Activated CD4-positive, alpha-beta T cell treated with anti-CD3 and anti-CD28 coated beads, Interleukin-2, Interleukin-6, amounts not matched to agents 100 ng/mL and 50 ng/mL, durations not matched to agents 16 hours and 8 hours (primary cell): ENCODE measurements at regions not wholly inside any gene's neighbourhood (a gene's known extent, or its start where the extent isn't known, plus 50 kb on each side); places are given as distances from the start of the nearest gene placed in this dataset.
"Not testable (repeated sequence)": the region's sequence is repeated elsewhere in the genome, so short reads cannot be mapped to it uniquely, and the experiment has no call there.

ENCODE experiments used
- DNase-seq: peaks from one replicate; pipeline ENCODE4 v3.0.0-alpha.2; 2020

DNA sequence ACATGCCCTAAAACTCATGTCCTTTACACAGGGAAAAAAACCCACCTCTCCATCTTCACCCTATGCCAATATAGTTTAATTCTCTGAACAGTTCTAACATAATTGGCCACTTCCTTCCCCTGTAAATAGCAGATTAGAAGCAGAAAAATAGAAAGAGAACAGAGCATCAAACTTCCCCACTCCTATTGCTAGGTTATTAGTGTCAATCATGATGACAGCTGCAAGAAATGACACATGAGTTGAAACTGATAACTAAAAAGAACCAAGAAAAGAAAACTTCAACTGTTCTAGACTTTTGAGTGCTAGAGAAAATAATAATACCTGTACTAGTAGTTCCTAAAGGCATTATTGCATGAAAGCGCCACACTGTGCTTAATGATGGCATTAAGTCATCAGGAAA lies 284.5 kb upstream of the TRPC5 start:
- DNase-seq = no peak

DNA sequence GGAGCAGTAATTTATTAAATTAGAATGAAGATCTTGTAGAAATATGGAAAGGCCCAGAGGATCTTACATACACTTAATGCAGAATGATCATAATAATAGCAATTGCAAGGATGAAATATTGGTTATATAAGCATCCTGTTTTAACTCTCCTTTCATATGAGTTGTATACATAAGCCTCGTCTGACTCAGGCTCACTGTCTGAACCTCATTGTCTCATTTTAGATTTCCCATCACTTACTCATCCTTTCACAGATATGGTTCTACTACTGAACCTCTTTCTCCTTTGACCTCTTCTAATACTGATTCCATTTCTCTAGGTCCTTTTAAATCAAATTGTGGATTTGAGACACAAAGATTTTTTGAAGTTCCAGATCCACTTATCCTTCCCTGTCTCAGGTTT lies 277.3 kb upstream of the TRPC5 start:
- no peak for DNase-seq

GRCh38 chrX:112355931-112356330 lies 273.4 kb upstream of the TRPC5 start:
- DNase-seq = no peak

GRCh38 chrX:112341598-112341997 lies 259.0 kb upstream of the TRPC5 start:
- DNase-seq = no peak

DNA sequence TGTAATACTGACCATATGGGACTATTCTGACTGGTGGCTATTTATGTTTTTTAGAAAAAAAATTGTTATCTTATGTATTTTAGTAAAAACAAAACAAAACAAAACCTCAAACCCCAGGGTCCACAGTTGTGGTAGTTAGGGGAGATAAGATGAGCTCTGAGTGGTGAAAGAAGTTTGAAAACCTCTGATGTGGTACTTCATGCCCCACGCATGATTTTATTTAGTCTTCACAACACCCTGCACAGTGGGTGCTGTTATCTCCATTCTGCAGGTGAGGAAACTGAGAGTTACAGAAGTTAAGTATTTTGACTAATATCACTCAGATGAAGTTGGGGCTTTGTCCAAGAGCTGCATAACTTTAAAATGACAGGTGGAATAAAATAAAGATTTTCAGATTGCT lies 230.6 kb upstream of the TRPC5 start:
- no peak for DNase-seq

- DNase-seq = no peak
Observed at GRCh38 chrX:112306027-112306426, 223.5 kb upstream of the TRPC5 start.

DNA sequence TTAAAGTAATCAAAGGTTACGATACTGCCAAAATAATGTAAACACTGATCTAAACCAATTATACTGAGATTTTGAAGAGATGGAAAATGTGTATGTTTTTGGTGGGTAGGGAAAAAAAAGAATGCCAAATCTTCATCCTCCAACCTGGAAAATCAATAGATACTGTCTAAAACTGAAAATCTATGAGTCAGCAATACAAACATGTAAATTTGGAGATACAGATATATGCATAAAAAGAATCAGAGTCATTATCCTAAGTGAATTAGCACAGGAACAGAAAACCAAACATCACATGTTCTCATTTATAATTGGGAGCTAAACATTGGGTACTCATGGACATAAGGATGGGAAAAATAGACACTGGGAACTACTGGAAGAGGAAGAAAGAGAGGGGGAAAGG lies 197.4 kb upstream of the TRPC5 start:
- no peak for DNase-seq

DNA sequence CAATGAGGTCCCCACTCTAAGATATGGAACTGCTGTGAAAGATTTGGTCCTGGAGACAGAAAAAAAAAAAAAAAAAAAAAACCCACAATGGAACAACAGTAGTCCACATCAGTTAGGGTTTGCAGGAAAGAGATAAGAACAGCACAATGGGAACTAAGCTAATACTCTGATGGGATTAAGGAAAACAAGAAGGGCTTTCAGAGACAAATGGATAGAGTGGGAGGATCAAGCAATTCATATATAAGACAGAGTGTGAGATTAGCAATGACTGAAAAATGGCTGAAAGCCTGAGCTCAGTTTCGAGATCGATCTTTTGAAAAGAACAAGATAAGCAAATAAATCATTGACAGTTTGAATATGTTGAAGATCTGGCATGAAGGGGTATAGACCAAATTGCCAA lies 188.4 kb upstream of the TRPC5 start:
- no peak for DNase-seq

GRCh38 chrX:112266136-112266535 lies 183.6 kb upstream of the TRPC5 start:
- DNase-seq = no peak

DNA sequence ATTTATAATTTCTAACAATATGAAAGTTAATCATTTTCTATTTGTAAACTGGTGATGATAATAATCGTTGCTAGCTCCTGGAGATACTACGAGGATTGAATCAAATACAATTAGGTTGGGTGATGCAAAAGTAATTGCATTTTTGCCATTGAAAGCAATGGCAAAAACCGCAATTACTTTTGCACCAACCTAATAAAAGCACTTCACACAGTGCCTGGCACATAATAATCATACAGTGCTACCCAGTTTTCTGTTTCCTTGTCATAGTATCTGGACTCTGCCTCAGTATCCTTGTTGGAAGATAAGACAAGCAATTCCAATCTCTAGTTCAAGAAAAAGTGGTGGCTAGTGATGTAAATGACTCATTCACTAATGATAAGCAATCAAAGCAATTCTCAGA lies 176.8 kb upstream of the TRPC5 start:
- DNase-seq = no peak

GRCh38 chrX:112254896-112255295 lies 172.3 kb upstream of the TRPC5 start:
- DNase-seq = no peak

DNA sequence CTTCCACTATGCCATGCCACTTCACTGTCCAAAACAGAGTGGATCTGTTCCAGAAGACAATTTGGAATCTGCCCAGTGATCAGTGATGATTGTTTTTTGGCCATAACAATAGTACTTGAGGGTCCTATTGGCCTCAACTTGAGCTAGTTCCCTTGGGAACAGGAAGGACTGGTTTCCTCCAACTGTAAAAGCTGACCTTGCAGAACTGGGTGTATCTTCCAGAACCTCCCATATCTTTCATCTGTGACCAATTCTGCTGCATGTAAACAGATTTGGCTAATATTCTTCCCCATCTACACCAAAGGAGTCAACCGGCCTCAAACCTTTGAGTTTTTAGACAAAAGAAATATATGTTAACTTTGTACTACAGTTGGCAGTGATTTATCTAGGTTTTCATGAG lies 165.1 kb upstream of the TRPC5 start:
- no peak for DNase-seq

GRCh38 chrX:112235547-112235946 lies 153.0 kb upstream of the TRPC5 start:
- DNase-seq = no peak

DNA sequence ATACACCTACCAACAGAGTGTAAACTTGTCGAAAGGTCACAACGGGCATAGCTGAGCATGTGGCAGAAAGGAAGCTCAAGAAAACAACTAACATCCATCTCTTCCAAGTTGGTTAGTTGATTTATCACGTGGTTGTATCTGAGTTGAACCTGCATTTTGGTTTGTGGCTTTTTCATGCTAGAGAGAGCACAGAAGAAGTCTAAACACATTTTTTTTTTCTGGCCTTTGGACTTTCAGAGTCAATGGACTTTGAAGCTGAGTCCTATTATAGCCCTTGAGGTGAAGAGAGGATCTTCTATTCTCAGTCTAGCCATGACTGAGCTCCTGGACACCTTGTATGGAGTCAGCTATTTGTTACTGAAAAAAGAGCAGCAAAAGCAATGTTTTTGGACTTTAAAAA lies 150.6 kb upstream of the TRPC5 start:
- DNase-seq = no peak

- DNase-seq = not testable (repeated sequence)
Observed at GRCh38 chrX:112226795-112227194, 144.2 kb upstream of the TRPC5 start.

- no peak for DNase-seq
Observed at GRCh38 chrX:112223391-112223790, 140.8 kb upstream of the TRPC5 start.

- no peak for DNase-seq
Observed at GRCh38 chrX:112218388-112218787, 135.8 kb upstream of the TRPC5 start.

DNA sequence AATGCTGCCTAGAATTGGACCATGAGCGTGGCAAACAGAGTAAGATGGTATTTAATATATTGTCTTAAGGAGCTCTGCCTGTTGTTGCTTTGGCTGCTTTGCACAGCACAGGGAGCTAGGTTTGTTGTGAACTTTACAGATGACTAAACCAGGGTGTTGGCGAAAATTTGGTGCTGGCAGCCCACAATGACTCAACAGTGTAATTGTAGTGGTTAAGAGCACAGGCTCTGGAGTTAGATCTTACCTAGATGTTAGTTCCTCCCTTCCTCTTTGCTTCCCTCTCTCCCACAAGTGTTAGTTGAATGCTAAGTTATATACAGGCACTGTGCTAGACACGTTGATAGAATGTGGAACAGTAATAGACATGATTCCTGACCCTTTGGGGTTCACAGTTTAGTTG lies 128.9 kb upstream of the TRPC5 start:
- peak; percentile 71 for DNase-seq

GRCh38 chrX:112197840-112198239 lies 115.3 kb upstream of the TRPC5 start:
- DNase-seq = no peak

DNA sequence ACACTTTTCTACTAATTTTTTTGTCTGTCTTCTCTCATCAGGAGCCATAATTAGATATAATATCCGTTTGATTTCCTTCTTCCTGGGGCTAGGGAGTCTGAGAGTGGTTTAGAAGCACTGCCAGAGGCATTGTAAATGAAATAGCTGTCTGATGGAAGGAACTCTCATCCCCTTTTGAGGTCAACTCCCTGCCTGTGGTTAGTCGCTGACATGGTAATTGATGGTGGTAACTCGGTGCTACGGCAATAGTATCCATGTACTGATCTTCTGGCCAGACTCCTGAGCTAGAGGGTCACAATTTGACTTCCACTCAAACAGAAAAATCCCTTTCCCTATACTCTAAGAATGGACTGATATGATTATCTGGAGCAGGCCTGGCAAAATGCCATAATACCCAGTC lies 108.1 kb upstream of the TRPC5 start:
- no peak for DNase-seq

GRCh38 chrX:112181361-112181760 lies 98.8 kb upstream of the TRPC5 start:
- DNase-seq = not testable (repeated sequence)

DNA sequence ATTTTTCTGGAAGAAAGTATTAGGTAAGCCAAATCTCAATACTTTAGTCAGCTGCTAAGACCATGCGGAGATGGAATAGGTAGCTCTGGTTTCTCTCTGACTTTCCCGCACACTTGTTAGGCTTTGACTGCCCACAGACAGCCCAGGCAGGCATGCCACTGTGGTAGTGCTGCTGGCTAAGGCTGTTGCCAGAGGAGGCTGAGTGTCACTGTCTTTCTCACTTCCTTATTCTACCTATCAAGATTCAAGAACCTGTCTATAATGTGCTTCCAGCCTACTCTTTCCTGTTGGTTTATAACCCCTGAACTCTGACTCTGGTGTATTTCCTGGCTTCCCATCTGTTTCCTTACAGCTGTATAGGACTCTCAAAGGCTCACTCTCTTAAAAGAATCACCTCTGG lies 81.8 kb upstream of the TRPC5 start:
- DNase-seq = no peak

DNA sequence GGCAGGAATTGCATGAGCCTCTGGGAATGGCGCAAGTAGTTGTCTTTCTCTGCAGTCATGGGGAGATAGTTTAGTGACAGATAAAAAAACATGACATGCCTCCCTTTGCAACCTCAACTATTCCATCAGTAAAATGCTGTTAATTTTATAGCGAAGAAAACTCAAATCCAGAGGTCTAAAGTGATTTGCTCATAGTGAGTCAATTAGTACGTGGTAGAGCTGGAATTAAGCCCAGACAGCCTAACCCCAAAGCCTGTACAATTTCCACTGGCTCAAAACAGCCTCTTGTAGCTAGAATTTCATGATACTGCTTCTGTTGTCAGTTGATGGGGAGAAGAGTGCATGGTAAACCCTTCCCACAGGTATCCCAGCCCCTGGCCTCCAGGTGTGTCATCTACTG lies 81.3 kb upstream of the TRPC5 start:
- DNase-seq = no peak

GRCh38 chrX:112148397-112148796 lies 65.8 kb upstream of the TRPC5 start:
- DNase-seq = no peak

DNA sequence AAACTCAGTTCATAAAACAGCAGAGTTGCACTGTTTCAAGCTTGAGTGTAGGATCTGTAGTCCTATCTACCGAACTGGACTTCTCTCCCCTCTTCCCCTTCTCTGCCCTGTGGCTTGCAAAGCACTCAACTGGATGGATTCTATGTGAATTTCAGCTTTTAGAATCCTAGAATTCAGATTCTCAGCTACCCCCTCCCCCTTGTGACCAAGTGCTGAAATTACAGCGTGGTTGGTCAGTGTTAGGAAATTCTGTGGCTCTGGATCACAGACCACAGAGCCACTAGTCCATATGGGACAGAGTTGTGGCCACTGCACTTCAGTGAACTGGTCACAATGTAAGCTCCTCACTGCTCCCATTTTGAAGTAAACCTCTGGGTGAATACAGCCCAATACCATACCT lies 64.6 kb upstream of the TRPC5 start:
- DNase-seq = peak; percentile 2

- no peak for DNase-seq
Observed at GRCh38 chrX:112137276-112137675, 54.7 kb upstream of the TRPC5 start.
